Kidney (tissue), 13 donors: ENCODE measurements at regions not wholly inside any gene's neighbourhood (a gene's known extent, or its start where the extent isn't known, plus 50 kb on each side); places are given as distances from the start of the nearest gene placed in this dataset.

Experiments used
- DNase-seq, 5 donors: peaks; one replicate each; pipeline ENCODE4 v3.0.0-alpha.2; 2013 to 2020
- FAIRE-seq: peaks from 2 replicates; lab custom pipeline; 2012; peaks lifted over from hg19 to GRCh38; lab: Jason Lieb, UNC
- H3K27ac ChIP-seq, 2 donors: one replicate each; pipeline ENCODE4 v1.7.0; 2013; ENCODE audit warnings: low read depth in 2 of 2, low read length in 2 of 2, inconsistent platforms in 1 of 2
- H3K27me3 ChIP-seq: one replicate; pipeline ENCODE4 v1.7.1; 2013; ENCODE audit warnings: low read length, inconsistent platforms; ENCODE audit not compliant: control insufficient read depth, insufficient read depth
- H3K36me3 ChIP-seq, 3 donors: one replicate each; pipeline versions ENCODE4 v1.7.0 to v1.7.1; 2013; ENCODE audit warnings: low read length in 3 of 3, control low read depth in 1 of 3, inconsistent platforms in 1 of 3; ENCODE audit not compliant: insufficient read depth in 3 of 3, control insufficient read depth in 2 of 3
- H3K4me1 ChIP-seq, 3 donors: one replicate each; pipeline versions ENCODE4 v1.7.0 to v1.7.1; 2013; ENCODE audit warnings: low read length in 3 of 3, inconsistent platforms in 1 of 3, low read depth in 1 of 3; ENCODE audit not compliant: control insufficient read depth in 2 of 3, insufficient read depth in 2 of 3
- H3K4me3 ChIP-seq, 3 donors: one replicate each; pipeline versions ENCODE4 v1.7.0 to v1.8.1; 2013; ENCODE audit warnings: low read length in 3 of 3, control low read depth in 1 of 3, inconsistent platforms in 1 of 3
- H3K9ac ChIP-seq, 3 donors: one replicate each; pipeline versions ENCODE4 v1.7.0 to v1.7.1; 2013; ENCODE audit warnings: low read length in 3 of 3, control low read depth in 1 of 3, inconsistent platforms in 1 of 3
- H3K9me3 ChIP-seq, 3 donors: one replicate each; pipeline versions ENCODE4 v1.7.0 to v1.7.1; 2013; ENCODE audit warnings: low read length in 3 of 3, control low read depth in 1 of 3, inconsistent platforms in 1 of 3; ENCODE audit not compliant: control insufficient read depth in 2 of 3, insufficient read depth in 1 of 3
- CTCF ChIP-seq: IDR thresholded peaks from 3 replicates; pipeline ENCODE4 v1.5.1; 2012; ENCODE audit warnings: mild to moderate bottlenecking, moderate library complexity, borderline replicate concordance; ENCODE audit not compliant: insufficient read depth; ENCODE audit errors: extremely low read depth
- intact Hi-C: fragments of 100-400 bp; cut with DNase I; formaldehyde crosslinking; loops from one replicate; pipeline ENCODE4 v1.11.1; 2022
- donor health status: control.
- donor health status: control.
- donor health status: control.
- donor health status: control.
- donor health status: control.
- donor health status: DM: yes; HTN: yes; CAD: no.
- donor health status: Normal renal cell carcinoma (clear cell type).

- Histone ChIP-seq H3K4me3 (peak overlapping the region in 1 of 3 donors; percentile 8), H3K36me3 (no peaks in the 10 kb centered on the region), H3K27me3 (no peaks in the 10 kb centered on the region), H3K9me3 (no peaks in the 10 kb centered on the region), H3K27ac (no peak overlapping the region), H3K4me1 (no peaks in the 10 kb centered on the region), H3K9ac (no peak overlapping the region)
- intact Hi-C loops: no loop called here
- DNase-seq (peak in 4 of 5 donors; percentile 46 to 84 (median 58)), FAIRE-seq (peak; percentile 49)
- peak; percentile 75 for TF ChIP-seq CTCF
Observed at GRCh38 chr3:22960105-22960984, 242.8 kb upstream of the UBE2E2 start.

DNA sequence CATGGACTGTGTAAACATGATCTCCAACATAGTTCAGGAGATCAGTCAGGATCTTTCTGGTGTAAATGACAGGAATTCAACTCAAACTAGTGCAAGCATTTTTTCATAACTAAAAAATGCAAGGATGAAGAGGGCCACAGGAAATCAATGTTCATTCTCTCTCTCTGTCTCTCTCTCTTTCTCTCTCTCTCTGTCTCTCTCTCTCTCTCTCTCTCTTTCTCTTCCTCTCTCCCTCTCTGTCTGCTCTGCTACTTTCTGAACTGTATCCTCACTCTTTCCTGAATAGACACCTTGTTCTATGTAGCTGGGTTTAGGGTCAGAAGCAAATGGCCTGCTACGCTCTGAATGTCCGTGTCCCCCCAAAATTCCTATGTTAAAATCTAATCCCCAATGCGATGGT, 240.9 kb upstream of the UBE2E2 start:
- no peaks in the 10 kb centered on the region for H3K27me3 ChIP-seq
- H3K27ac ChIP-seq: no peak overlapping the region
- no peak overlapping the region for H3K4me3 ChIP-seq
- no peaks in the 10 kb centered on the region for H3K9me3 ChIP-seq
- no peaks in the 10 kb centered on the region for H3K36me3 ChIP-seq
- TF ChIP-seq CTCF: no peak
- no peaks in the 10 kb centered on the region for H3K4me1 ChIP-seq
- FAIRE-seq: no peak
- H3K9ac ChIP-seq: no peak overlapping the region
- no peak for DNase-seq
- intact Hi-C loops: no loop called here

- Histone ChIP-seq H3K9me3 (no peaks in the 10 kb centered on the region), H3K9ac (no peak overlapping the region), H3K36me3 (no peaks in the 10 kb centered on the region), H3K4me3 (no peak overlapping the region), H3K4me1 (no peaks in the 10 kb centered on the region), H3K27me3 (no peaks in the 10 kb centered on the region), H3K27ac (no peak overlapping the region)
- FAIRE-seq (no peak), DNase-seq (no peak)
- TF ChIP-seq CTCF: no peak
- intact Hi-C loops: no loop called here
Observed at GRCh38 chr3:22966349-22966748, 236.8 kb upstream of the UBE2E2 start.
